Smooth muscle cell (in vitro differentiated cells): ENCODE measurements at regions not wholly inside any gene's neighbourhood (a gene's known extent, or its start where the extent isn't known, plus 50 kb on each side); places are given as distances from the start of the nearest gene placed in this dataset.

ENCODE experiments used
- DNase-seq: peaks from one replicate; lab custom pipeline; 2025; ENCODE audit not compliant: unreplicated experiment; lab: John Stamatoyannopoulos, UW
- H2AFZ ChIP-seq: fragments of 200-600 bp; sonication (generic); 2 replicates; pipeline ENCODE4 v1.6.0; 2016; ENCODE audit warnings: antibody characterized with exemption, low read depth, mild to moderate bottlenecking
- H3F3A ChIP-seq: fragments of 200-600 bp; sonication (generic); 2 replicates; pipeline ENCODE4 v1.6.0; 2017; ENCODE audit warnings: antibody characterized with exemption, low read depth
- H3K27ac ChIP-seq: fragments of 200-600 bp; sonication (generic); 2 replicates; pipeline ENCODE4 v1.5.1; 2016; ENCODE audit warnings: low read depth, mild to moderate bottlenecking
- H3K27me3 ChIP-seq: fragments of 200-600 bp; sonication (generic); 2 replicates; pipeline ENCODE4 v1.6.1; 2016; ENCODE audit warnings: low read depth, mild to moderate bottlenecking
- H3K36me3 ChIP-seq: fragments of 200-600 bp; sonication (generic); 2 replicates; pipeline ENCODE4 v1.5.1; 2016; ENCODE audit warnings: low read depth
- H3K4me1 ChIP-seq: fragments of 200-600 bp; sonication (generic); 2 replicates; pipeline ENCODE4 v1.5.1; 2016; ENCODE audit warnings: low read depth
- H3K4me2 ChIP-seq: fragments of 200-600 bp; sonication (generic); 2 replicates; pipeline ENCODE4 v1.6.0; 2016; ENCODE audit warnings: mild to moderate bottlenecking
- H3K4me3 ChIP-seq: fragments of 200-600 bp; sonication (generic); 2 replicates; pipeline ENCODE4 v1.5.1; 2016; ENCODE audit warnings: mild to moderate bottlenecking
- H3K79me2 ChIP-seq: fragments of 200-600 bp; sonication (generic); 2 replicates; pipeline ENCODE4 v1.6.0; 2016; ENCODE audit warnings: low read depth, mild to moderate bottlenecking
- H3K9ac ChIP-seq: fragments of 200-600 bp; sonication (generic); 2 replicates; pipeline ENCODE4 v1.6.0; 2016; ENCODE audit warnings: low read depth
- H3K9me3 ChIP-seq: fragments of 200-600 bp; sonication (generic); replicated peaks from 2 replicates; pipeline ENCODE4 v1.5.1; 2016; ENCODE audit warnings: low read depth
- H4K20me1 ChIP-seq: fragments of 200-600 bp; sonication (generic); 2 replicates; pipeline ENCODE4 v1.6.0; 2016; ENCODE audit warnings: low read depth
- whole genome bisulfite sequencing: methylation state at CpG from one replicate; pipeline ENCODE4 v1.1.7; 2016; ENCODE audit warnings: low lambda C conversion rate; 5-methylcytosine and 5-hydroxymethylcytosine counted together
- TF ChIP-seq, protein P1 (sequence below): fragments of 200-600 bp; sonication (generic); IDR thresholded peaks from 2 replicates; pipeline ENCODE4 v1.5.1; 2017; ENCODE audit warnings: borderline replicate concordance, mild to moderate bottlenecking, antibody characterized with exemption; ENCODE audit not compliant: insufficient read depth, poor library complexity, severe bottlenecking

- no peak overlapping the region for H3K9ac ChIP-seq
- H2AFZ ChIP-seq: no peak overlapping the region
- TF ChIP-seq, protein P1, sequence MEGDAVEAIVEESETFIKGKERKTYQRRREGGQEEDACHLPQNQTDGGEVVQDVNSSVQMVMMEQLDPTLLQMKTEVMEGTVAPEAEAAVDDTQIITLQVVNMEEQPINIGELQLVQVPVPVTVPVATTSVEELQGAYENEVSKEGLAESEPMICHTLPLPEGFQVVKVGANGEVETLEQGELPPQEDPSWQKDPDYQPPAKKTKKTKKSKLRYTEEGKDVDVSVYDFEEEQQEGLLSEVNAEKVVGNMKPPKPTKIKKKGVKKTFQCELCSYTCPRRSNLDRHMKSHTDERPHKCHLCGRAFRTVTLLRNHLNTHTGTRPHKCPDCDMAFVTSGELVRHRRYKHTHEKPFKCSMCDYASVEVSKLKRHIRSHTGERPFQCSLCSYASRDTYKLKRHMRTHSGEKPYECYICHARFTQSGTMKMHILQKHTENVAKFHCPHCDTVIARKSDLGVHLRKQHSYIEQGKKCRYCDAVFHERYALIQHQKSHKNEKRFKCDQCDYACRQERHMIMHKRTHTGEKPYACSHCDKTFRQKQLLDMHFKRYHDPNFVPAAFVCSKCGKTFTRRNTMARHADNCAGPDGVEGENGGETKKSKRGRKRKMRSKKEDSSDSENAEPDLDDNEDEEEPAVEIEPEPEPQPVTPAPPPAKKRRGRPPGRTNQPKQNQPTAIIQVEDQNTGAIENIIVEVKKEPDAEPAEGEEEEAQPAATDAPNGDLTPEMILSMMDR: no peak
- no peaks in the 10 kb centered on the region for H3F3A ChIP-seq
- H3K4me1 ChIP-seq: peaks cover 6% of the 10 kb centered on the region
- no peaks in the 10 kb centered on the region for H3K27me3 ChIP-seq
- no peaks in the 10 kb centered on the region for H3K79me2 ChIP-seq
- H3K36me3 ChIP-seq: no peaks in the 10 kb centered on the region
- H3K4me3 ChIP-seq: no peak overlapping the region
- no peak overlapping the region for H3K27ac ChIP-seq
- no peak overlapping the region for H3K4me2 ChIP-seq
- WGBS: 97% methylated on average over 16 of the region's 16 CpGs
- peaks cover 85% of the 10 kb centered on the region for H4K20me1 ChIP-seq
- H3K9me3 ChIP-seq: no peaks in the 10 kb centered on the region
- no peak for DNase-seq
These were observed 75.8 kb upstream of the GSE1 start for GRCh38 chr16:85537331-85537788.

DNA sequence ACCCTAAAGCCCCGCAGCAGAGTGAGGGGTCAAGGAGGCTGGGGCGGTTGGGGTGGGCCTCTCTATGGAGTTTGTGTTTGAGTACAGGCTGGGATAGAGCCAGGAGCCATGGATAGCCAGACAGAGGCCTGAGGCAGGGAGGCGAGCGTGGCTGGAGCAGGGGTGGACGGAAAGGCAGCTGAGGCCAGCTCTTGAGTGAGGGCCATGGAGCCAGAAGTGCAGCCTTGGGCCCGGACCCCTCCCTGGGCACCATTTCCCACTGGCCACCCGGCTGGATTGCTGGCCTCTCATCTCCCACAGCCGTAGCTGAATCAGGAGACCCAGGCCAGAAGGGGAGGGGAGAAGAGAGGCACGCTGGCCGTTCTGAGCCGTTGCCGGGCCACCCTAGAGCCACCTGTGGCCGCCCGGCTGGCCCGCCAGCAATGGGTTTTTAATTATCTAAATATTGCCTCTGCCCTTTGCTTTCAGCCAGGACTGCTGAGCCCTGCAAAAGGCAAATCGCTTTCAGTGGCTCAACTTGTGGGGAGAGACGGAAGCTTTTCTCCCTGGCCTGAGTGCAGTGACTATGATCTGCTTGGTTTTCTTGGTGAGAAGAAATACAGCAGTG lies 75.2 kb upstream of the GSE1 start:
- peaks cover 85% of the 10 kb centered on the region for H4K20me1 ChIP-seq
- H3F3A ChIP-seq: no peaks in the 10 kb centered on the region

GRCh38 chr16:85539084-85539483 lies 74.0 kb upstream of the GSE1 start:
- Histone ChIP-seq H2AFZ (no peak overlapping the region), H3F3A (no peaks in the 10 kb centered on the region), H3K4me2 (no peak overlapping the region), H3K27ac (no peak overlapping the region), H3K79me2 (no peaks in the 10 kb centered on the region), H3K36me3 (no peaks in the 10 kb centered on the region), H3K4me3 (no peak overlapping the region), H3K4me1 (peaks cover 6% of the 10 kb centered on the region), H4K20me1 (peaks cover 86% of the 10 kb centered on the region), H3K9me3 (no peaks in the 10 kb centered on the region), H3K27me3 (no peaks in the 10 kb centered on the region), H3K9ac (no peak overlapping the region)
- DNase-seq: no peak
- TF ChIP-seq, protein P1: no peak
- WGBS: 83% methylated on average over 7 of the region's 7 CpGs

More for the DNA sequence above, 75.2 kb upstream of the GSE1 start:
- Histone ChIP-seq H3K79me2 (no peaks in the 10 kb centered on the region), H3K36me3 (no peaks in the 10 kb centered on the region), H3K9me3 (no peaks in the 10 kb centered on the region), H3K4me3 (no peak overlapping the region), H3K27ac (no peak overlapping the region), H3K9ac (no peak overlapping the region), H3K4me2 (no peak overlapping the region), H2AFZ (no peak overlapping the region), H3K27me3 (no peaks in the 10 kb centered on the region), H3K4me1 (peaks cover 6% of the 10 kb centered on the region)
- 93% methylated on average over 17 of the region's 17 CpGs for WGBS
- TF ChIP-seq, protein P1: no peak
- no peak for DNase-seq
